GM19324 (cell line): ENCODE measurements at regions not wholly inside any gene's neighbourhood (a gene's known extent, or its start where the extent isn't known, plus 50 kb on each side); places are given as distances from the start of the nearest gene placed in this dataset.
"Not testable (repeated sequence)": the region's sequence is repeated elsewhere in the genome, so short reads cannot be mapped to it uniquely, and the experiment has no call there.

ENCODE experiments used
- ATAC-seq: cut with Tn5 transposase; IDR thresholded peaks from one replicate; pipeline ENCODE4 v1.9.1; 2021; ENCODE audit warnings: mild to moderate bottlenecking, moderate library complexity; ENCODE audit not compliant: unreplicated experiment, low FRiP score

DNA sequence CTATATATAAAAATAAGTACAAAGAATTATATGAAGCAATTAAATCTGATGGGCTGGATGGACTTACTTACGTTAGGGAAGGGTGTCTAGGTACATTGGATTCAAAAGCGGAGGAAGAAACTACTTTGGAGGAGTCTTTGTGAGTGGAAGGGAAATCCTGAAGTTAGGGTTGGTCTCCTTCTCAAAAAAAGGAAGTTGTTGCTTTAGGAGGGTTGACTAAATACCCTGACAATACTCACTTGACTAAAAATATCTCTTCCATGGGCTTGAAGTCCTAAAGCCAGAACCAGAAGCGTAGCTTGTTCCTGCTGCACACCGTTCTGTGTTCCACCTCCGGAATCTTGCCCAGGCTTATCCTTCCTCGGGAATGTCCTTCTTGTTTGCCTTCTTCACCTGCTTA lies 143.3 kb upstream of the ZEB2 start:
- no peak for ATAC-seq

DNA sequence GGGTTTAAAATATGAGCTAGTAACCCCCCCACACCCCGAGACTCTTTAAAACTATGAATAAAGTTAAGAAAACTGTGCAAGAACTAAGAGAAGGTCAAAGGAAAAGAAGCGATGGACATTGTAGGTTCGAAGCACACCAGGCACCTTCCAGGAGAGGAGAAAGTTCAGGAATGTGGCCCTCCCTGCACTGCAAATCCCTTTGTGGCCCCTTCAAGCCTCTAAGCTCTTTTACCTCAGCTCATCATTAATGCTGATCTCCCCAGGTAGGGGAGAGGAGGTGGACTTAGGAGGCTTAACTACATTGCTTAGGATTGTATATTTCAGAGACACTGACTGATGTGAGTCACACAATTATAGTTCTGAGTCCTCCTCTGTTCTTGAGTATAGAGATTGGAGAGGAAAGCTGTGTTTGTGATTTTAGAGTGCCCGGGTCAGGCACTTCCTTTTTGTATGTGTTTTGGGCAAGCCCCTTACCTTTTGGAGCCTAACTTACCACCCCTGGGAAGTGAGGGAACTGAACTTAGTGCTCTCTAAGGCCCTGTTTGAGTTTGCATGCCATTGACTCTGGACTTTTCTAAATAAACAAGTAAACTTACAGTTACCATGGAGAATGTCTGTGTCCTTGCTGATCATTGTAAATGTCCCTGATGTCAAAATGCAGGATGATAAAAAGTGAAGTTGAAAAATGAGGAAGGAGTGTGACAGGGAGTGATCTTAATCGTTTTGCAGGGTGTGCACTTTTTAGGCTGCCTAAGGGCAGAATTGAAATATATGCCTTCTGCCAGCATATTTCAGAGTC lies 140.8 kb upstream of the ZEB2 start:
- no peak for ATAC-seq

DNA sequence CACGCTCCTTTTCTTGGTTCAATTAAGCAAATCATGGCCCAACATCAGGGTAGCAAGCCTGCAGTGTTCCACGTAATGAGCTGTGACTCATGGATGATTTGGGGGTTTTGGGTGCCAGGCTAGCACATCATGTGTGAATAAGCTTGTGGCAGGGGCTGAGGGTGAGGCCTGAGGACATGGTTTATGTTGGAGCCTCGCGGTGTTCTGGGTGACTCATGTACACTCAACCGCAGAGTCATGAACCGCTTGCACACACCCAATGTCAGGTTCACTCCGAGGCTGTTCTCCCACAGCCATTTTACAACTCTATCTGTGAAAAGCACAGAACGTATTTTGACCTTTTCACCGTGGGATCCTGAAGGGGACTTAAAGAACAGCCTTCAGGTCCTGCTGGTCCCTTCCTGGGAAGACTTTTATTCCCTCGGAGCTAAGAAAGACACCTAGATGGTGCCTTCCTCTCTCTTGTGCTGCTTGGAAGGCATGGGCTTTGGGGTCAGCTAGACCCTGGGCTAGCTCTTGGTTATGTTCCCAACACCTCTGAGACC lies 139.9 kb upstream of the ZEB2 start:
- ATAC-seq = no peak

DNA sequence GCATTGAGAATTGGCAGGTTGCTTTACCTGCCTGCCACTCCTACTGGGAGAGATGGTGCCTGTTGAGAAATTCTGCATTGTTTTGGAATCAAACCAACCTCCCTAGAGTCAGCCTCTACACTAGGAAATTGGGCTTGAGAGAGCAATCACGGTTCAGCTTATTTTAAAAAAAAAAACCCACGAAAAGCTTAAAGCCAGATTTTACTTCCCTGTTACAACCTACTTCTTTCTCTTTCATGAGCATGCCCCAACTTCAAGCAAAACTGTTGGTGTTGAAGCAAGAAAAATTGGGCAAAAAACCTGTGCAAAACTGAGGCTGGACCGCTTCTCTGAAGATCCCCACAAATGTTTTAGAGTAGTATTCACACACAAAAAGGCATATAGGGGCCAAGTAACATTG lies 134.6 kb upstream of the ZEB2 start:
- no peak for ATAC-seq

DNA sequence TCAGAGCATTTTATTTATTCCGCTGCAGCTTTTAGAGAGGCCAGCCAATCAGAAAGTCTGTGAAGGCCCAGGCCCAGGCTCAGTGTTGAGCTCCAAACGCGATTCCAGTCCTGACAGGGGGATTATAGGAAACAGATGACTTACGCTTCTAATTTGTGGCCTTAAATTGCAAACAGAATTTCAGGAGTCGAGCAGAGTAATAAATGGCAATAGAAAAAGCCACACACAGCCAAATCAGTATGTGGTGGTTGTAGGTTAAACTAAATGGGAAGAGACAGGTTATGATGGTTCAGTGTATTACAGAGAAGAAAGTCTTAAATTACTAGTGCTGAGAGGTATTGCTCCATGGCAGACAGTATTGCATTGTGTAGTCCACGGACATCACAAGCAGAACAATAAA lies 131.0 kb upstream of the ZEB2 start:
- no peak for ATAC-seq

DNA sequence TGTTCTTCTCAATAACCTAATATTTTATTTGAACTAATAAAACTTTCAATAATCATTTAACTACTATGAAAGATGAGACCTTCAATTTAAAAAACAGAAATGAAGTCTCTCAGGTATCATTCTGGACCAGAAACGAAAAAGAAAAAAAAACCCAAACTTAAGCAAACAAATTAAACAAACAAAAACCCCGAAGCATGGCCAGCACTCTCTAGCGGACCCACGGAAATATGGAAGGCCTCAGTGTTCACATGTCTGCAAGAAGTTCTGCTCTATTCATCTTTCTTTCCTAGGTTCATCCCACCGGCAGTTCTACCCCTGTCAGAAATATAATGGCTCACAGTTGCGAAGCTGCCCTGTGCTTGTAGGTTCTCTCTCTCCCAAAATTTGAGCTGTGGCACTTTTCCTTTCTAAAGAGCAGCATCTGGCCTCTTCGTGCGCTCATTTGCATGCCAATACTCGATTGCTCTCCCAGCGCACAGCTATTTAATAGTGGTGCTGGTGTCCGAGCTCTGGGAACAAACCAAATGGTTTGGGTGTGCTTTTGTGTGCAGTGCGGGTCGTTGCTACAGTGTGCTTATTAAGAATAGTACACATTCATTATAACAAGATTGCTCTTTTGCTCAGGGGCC lies 129.0 kb upstream of the ZEB2 start:
- no peak for ATAC-seq

DNA sequence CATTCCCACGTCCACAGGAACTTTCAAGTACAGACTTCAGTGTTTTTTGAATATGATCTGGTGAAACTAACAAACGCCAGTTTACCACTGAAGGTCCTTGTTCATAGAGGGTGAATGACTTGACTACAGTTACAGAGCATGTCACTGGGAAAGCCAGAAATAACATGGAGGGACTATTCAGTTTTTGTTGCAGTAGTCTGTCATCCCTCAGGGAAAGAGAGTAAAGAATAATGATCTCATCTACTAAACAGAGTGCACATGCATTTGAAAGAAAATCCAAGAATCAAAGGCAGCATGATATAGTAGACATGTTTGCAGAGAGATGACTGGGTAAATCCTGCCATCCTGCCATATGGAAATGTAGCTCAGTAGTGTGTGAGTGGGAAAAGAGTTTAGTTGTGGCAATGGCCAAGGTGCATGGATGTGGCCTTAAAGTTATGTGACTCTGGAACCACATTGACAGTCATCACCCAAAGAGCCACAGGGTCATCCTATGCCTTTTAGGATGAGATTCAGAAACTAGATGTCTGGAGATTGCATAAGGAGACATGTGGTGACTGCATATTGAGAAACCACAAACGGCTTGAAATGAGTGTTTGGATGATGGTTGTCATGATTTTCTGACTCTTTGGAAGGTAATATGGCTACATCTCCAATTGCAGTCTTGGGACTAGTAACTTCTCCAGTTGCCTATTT lies 125.3 kb upstream of the ZEB2 start:
- no peak for ATAC-seq

DNA sequence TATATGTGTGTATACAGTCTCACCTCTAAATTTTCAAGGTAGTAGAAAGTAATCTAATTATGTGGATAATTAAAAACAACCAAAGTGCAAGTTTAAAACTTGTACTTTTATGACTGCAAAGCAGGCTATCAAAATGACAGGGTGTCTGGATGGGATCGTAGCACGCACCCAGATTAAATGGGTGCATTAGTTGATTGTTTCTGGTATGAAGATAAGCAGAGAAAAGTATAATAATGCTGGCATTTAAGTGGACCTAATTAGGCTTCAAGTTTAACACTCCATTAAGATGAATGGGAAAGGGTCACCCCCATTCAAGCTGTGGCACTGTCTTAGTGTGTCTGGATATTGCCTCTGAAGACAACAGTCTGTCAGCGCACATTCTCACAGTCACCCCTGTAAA lies 124.6 kb upstream of the ZEB2 start:
- ATAC-seq = no peak

DNA sequence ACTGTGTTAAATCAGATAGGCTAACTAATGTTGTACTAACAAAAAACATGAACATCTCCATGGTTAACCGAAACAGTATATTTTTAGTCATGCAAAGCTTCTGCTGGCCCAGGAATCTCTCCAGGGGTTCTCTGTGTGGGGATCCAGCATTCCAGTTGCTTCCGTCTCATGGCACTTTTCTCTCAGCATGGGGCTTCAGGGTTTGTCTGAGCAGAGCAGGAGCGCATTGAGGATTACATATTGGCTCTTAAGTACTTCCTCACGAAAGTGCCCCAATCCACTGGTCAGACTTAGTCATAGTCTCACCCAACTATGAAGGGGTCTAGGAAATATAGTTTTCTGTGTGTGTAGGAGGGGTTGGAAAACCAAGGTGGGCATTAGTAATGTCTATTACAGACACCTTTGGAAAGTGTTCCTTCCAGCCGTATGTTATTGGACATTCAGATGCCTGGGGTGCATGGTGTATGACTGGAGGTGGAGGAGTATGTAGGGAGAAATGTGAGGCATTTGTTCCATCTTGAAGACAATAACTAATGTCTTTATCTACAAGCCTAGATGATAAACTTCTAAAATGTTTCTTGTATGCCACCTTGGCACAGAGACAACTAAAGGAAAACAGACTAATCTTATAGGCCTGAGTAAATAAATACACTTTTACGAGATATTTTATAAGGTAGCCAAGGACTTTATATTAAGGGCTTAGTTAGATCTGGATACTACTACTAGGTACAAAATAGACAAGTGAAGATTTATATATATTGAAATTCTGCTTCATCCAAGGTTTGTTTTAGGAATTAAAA lies 123.8 kb upstream of the ZEB2 start:
- ATAC-seq = no peak

DNA sequence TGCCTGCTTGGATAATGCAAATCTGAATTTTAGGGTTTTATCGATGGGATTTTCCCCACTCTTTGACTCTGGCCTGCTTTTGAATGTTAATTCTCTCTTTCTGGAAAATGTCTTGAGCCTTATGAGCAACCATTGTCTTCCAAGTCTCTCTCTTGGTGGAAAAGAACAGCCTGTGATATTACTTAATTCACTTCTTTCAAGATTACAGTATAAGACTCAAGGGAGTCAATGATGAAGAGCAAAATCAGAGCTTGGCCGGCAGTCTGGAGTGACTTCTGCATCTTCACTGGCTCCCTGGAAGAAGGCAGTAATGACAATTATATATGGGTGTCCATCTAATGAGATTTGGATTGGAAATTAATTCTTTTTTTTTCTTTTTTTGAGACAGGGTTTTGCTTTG lies 122.9 kb upstream of the ZEB2 start:
- no peak for ATAC-seq

DNA sequence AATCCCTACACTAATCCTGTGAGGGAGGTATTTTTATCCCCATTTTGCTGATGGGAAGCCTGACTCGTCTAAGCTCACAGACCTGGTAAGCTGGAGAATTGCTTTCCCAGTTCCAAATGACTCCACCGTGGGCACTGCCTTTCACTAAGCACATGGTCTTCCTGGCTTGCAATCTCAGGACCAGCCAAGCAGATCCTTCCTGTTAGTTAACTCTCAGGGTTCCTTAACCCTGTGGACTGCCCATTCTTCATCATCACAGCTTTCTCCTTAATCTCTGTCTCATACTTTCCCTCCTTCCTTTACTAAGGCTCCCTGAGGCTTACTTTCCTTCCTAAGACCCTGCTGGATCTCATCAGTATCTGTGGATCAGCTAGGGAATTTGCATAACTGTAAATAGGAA lies 122.2 kb upstream of the ZEB2 start:
- ATAC-seq = no peak

DNA sequence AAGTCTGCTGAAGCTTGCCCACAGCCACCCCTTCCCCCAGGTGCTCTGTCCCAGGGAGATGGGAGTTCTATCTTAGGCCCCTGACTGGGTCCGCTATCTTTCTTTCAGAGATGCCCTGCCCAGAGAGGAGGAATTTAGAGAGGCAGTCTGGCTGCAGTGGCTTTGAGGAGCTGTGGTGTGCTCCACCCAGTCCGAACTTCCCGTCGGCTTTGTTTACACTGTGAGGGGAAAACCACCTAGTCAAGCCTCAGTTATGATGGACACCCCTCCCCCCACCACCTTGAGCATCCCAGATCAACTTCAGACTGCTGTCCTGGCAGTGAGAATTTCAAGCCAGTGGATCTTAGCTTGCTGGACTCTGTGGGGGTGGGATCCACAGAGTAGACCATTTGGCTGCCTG lies 118.3 kb upstream of the ZEB2 start:
- ATAC-seq = not testable (repeated sequence)

DNA sequence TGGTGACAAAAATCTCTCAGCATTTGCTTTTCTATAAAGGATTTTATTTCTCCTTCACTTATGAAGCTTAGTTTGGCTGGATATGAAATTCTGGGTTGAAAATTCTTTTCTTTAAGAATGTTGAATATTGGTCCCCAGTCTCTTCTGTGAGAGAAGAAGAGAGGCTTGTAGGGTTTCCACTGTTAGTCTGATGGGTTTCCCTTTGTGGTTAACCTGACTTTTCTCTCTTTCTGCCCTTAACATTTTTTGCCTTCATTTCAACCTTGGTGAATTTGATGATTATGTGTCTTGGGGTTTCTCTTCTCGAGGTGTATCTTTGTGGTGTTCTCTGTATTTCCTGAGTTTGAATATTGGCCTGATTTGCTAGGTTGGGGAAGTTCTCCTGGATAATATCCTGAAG lies 116.9 kb upstream of the ZEB2 start:
- not testable (repeated sequence) for ATAC-seq

DNA sequence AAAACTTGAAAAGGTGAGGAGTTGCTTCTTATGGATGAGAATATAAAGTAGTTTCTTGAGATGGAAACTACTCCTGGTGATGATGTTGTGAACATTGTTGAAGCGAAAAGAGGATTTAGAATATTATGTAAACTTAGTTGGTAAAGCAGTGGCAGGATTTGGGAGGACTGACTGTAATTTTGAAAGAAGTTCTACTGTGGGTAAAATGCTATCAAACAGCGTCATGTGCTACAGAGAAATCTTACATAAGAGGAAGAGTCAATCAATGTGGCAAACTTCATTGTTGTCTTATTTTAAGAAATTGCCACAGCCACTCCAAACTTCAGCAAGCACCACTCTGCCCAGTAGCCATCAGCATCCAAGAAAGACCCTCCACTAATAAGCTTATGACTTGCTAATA lies 112.9 kb upstream of the ZEB2 start:
- ATAC-seq = no peak

DNA sequence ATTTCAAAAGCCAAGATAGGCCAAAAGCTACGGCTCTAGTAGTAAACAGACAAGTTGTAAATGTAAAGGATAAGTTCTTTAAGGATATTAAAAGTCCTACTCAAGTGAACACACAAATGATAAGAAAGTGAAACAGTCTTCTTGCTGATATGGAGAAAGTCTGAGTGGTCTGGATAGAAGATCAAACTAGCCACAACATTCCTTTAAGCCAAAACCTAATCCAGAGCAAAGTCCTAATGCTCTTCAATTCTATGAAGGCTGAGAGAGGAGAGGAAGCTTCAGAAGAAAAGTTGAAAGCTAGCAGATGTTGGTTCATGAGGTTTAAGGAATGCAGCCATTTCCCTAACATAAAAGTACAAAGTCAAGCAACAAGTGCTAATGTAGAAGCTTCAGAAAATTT lies 111.7 kb upstream of the ZEB2 start:
- ATAC-seq = no peak

DNA sequence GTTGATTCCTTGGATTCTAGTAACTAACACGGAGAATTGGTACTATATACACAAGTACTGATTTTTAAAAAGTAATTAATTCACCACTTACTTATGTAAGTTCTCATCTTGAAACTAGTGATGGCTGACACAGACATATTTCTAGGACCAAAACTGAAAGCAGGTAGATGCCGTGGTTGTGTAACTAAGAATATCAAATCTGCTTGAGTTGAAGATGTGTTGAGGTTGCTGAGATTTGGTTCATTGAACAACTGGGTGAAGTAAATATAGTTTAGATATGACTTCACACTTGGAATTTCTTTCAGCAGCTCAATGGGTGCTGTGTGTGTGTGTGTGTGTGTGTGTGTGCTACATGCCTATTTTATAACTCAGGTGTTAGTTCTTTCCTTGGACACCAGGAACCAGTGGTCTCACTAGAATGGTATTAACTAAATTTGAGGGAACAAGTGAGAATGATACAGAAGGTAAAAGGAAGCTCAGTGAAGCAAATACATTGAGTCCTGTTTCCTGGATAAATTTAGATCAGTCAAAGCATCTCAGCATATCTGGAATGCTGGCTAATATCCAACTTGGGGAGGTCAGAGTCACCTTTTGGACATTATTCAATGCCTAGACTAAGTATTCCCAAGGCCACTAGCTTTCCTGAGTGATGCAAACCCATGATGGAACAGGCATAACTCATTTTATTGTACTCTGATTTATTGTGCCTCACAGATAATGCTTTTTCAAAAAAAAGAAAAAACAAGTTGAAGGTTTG lies 110.7 kb upstream of the ZEB2 start:
- peak; percentile 68 for ATAC-seq

DNA sequence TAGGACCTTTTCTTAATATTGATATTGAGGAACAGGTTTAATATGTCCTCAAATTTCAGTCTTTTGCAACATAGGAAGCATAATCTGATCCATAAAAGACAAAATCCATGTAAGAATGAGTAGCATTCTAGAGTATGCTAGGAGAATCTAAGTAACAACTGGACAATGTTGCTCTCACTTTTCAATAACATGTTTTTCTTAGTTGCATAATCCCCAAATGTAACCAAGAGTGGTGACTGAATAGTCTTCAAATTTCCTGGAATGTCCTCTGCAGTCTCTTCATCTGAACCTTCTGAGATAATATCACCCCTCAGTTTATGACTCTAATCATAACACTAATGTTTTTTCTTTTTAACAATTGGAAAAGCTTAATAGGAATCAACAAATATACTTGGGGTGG lies 110.0 kb upstream of the ZEB2 start:
- no peak for ATAC-seq

DNA sequence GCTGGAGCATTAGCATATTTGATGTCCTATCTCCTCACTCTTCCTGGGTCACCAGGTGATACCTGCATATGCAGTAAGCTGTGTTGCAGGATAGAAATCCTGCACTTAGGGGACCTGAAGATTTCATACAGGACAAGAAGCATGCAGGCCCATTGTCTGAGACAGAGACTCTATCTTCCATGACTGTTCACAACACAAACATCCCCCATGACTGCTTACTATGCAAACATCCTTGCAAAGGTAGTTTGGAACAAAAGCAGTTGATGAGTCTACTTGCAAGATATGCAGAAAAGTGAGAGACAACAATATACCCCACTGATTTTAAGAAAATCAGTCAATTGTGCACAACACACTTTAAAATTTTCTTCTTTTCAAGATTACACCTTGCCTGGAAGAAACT lies 108.6 kb upstream of the ZEB2 start:
- no peak for ATAC-seq

DNA sequence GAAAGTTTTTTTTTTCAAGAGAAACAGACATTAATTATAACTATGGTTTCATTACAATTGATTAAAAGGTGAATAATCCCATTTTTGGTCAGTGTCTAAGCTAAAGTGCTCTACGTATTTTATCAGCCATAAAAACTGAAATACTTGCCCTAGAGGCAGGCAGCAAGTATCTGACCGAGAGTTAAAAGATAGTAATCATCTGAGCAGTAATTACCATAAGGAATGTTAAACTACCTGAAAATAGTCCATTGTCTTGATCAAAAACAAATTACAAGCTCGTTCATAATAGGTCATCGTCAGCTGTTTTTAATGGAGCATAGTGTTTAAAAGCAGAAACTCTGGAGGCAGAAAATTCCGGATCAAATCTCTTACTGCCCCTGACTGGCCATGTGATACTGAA lies 105.7 kb upstream of the ZEB2 start:
- ATAC-seq = no peak

DNA sequence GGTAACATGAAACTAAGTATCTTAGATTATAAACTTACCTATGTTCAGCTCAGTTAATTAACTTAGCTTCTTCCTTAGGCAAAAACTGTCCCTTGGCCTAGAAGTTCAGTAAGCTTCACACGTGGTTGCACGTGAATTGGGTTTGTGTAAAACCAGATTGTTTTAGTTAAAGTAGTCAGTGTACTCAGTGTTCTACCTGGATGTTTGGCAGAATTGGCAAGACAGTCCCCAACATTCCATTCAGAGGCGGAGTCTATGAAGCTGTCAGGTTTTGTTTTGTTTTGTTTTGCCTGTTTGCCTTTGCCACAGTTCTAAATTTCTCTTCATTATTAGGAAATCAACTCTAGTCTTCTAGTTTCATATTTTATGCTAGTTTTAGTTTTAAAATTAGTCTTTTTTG lies 105.3 kb upstream of the ZEB2 start:
- no peak for ATAC-seq
